Endothelial cell of umbilical vein (primary cell): ENCODE measurements at regions not wholly inside any gene's neighbourhood (a gene's known extent, or its start where the extent isn't known, plus 50 kb on each side); places are given as distances from the start of the nearest gene placed in this dataset.

Experiments used
- BruUV-seq: library from RNA; stranded (reverse); fragments of 400-500 nt; replicated peaks from 2 replicates; lab custom pipeline; 2021; lab: Mats Ljungman, UMichigan
- CTCF ChIA-PET: fragments of 300-600, 350-600 bp; sonication (Branson Sonifier 250); formaldehyde crosslinking; loops from one replicate; lab custom pipeline; 2021; ENCODE audit warnings: antibody characterized with exemption, inconsistent platforms; lab: Charles Lee
- POLR2A ChIA-PET: fragments of 300-600, 350-600 bp; sonication (Branson Sonifier 250); formaldehyde crosslinking; loops from one replicate; lab custom pipeline; 2021; ENCODE audit warnings: antibody characterized with exemption, inconsistent platforms; lab: Charles Lee
- DNase-seq: peaks from one replicate; pipeline ENCODE4 v3.0.0-alpha.2; 2011; ENCODE audit warnings: low read depth, low spot score
- FAIRE-seq: peaks from 2 replicates; lab custom pipeline; 2011; peaks lifted over from hg19 to GRCh38; lab: Jason Lieb, UNC
- H2AFZ ChIP-seq: 2 replicates; pipeline ENCODE4 v1.6.0; 2012; ENCODE audit warnings: low read depth, low read length, control low read depth, inconsistent platforms
- H3K27ac ChIP-seq: 2 replicates; pipeline ENCODE4 v1.5.1; 2011; ENCODE audit warnings: low read depth, mild to moderate bottlenecking, control low read depth, low read length, moderate library complexity; ENCODE audit not compliant: insufficient read depth
- H3K27me3 ChIP-seq, 2 experiments: 2 replicates each; pipeline versions ENCODE4 v1.6.0 to v1.6.1; 2011; ENCODE audit warnings: low read length in 2 of 2, mixed read lengths in 1 of 2; ENCODE audit not compliant: control insufficient read depth in 2 of 2, insufficient read depth in 2 of 2
- H3K36me3 ChIP-seq, 2 experiments: 2 replicates in 1 of 2; 3 replicates in 1 of 2; pipeline ENCODE4 v1.5.1; 2011; ENCODE audit warnings: low read length in 2 of 2, mild to moderate bottlenecking in 1 of 2, moderate library complexity in 1 of 2; ENCODE audit not compliant: control insufficient read depth in 2 of 2, insufficient read depth in 2 of 2; ENCODE audit errors: extremely low read depth in 1 of 2
- H3K4me1 ChIP-seq: 3 replicates; pipeline ENCODE4 v1.5.1; 2011; ENCODE audit warnings: mild to moderate bottlenecking, low read length; ENCODE audit not compliant: control insufficient read depth, insufficient read depth; ENCODE audit errors: extremely low read depth
- H3K4me2 ChIP-seq: 2 replicates; pipeline ENCODE4 v1.6.1; 2011; ENCODE audit warnings: low read length, control low read depth, mixed read lengths; ENCODE audit not compliant: insufficient read depth
- H3K4me3 ChIP-seq, 3 experiments: fragments of 200-600 bp in 1 of 3; sonication (generic), shearing (Covaris generic) in 1 of 3; replicated peaks in 1 of 3; 2 replicates each; pipeline ENCODE4 v1.5.1; 2011 to 2016; ENCODE audit warnings: control low read depth in 3 of 3, low read length in 3 of 3, mild to moderate bottlenecking in 2 of 3, inconsistent platforms in 1 of 3, low read depth in 1 of 3, moderate library complexity in 1 of 3; ENCODE audit not compliant: insufficient read depth in 1 of 3
- H3K79me2 ChIP-seq: 2 replicates; pipeline ENCODE4 v1.6.0; 2012; ENCODE audit warnings: low read length, inconsistent platforms; ENCODE audit not compliant: control insufficient read depth, insufficient read depth
- H3K9ac ChIP-seq: replicated peaks from 2 replicates; pipeline ENCODE3; 2011; ENCODE audit warnings: low read length, control low read depth; ENCODE audit not compliant: insufficient read depth; ENCODE audit errors: extremely low read depth
- H3K9me1 ChIP-seq: replicated peaks from 3 replicates; pipeline ENCODE4 v1.6.0; 2011; ENCODE audit warnings: mild to moderate bottlenecking, low read length; ENCODE audit not compliant: control insufficient read depth, insufficient read depth; ENCODE audit errors: extremely low read depth
- H3K9me3 ChIP-seq: replicated peaks from 2 replicates; pipeline ENCODE4 v1.5.1; 2012; ENCODE audit warnings: low read length, inconsistent platforms; ENCODE audit not compliant: control insufficient read depth, insufficient read depth
- H4K20me1 ChIP-seq: replicated peaks from 2 replicates; pipeline ENCODE3; 2011; ENCODE audit warnings: mild to moderate bottlenecking, low read length; ENCODE audit not compliant: control insufficient read depth, insufficient read depth; ENCODE audit errors: extremely low read depth
- EZH2 ChIP-seq: IDR thresholded peaks from 2 replicates; pipeline ENCODE4 v1.6.1; 2012; ENCODE audit warnings: borderline replicate concordance, low read depth, mild to moderate bottlenecking, moderate library complexity, low read length, inconsistent platforms; ENCODE audit not compliant: severe bottlenecking
- FOS ChIP-seq: IDR thresholded peaks from 2 replicates; pipeline ENCODE4 v1.6.1; 2011; ENCODE audit warnings: mild to moderate bottlenecking, low read length, moderate library complexity, borderline replicate concordance; ENCODE audit not compliant: insufficient read depth
- GATA2 ChIP-seq: IDR thresholded peaks from 2 replicates; pipeline ENCODE4 v1.7.0; 2011; ENCODE audit warnings: low read depth, mild to moderate bottlenecking, moderate library complexity, mixed read lengths, low read length; ENCODE audit not compliant: insufficient read length, insufficient read depth
- JUN ChIP-seq: IDR thresholded peaks from 2 replicates; pipeline ENCODE4 v1.6.1; 2011; ENCODE audit warnings: borderline replicate concordance, low read depth; ENCODE audit not compliant: insufficient read length, insufficient read depth
- MYC ChIP-seq: IDR thresholded peaks from one replicate; pipeline ENCODE4 v1.6.1; 2011; ENCODE audit warnings: mild to moderate bottlenecking, low read depth, low read length
- POLR2A ChIP-seq: IDR thresholded peaks from 2 replicates; pipeline ENCODE4 v1.6.1; 2012; ENCODE audit warnings: low read depth, mild to moderate bottlenecking, control low read depth, low read length
- POLR2AphosphoS5 ChIP-seq: IDR thresholded peaks from 2 replicates; pipeline ENCODE4 v1.6.1; 2012; ENCODE audit warnings: low read depth, mild to moderate bottlenecking, control low read depth, low read length, moderate library complexity; ENCODE audit not compliant: insufficient read depth
- dilution Hi-C: fragments of 300-500 bp; cut with MboI; formaldehyde crosslinking; loops from one replicate; pipeline ENCODE4 v1.15.0; 2019; ENCODE audit warnings: low sequenced_read_pairs; ENCODE audit not compliant: extremely low pct_ligation_motif_present
- intact Hi-C: fragments of 100-400 bp; cut with micrococcal nuclease; formaldehyde crosslinking; loops from one replicate; pipeline ENCODE4 v1.10.0; 2022
- TF ChIP-seq, protein P1 (sequence below): IDR thresholded peaks from 2 replicates; pipeline ENCODE4 v1.6.1; 2011; ENCODE audit not compliant: insufficient read depth, insufficient read length
- TF ChIP-seq, protein P2 (sequence below), 2 donors: IDR thresholded peaks; 1 replicate in 1 of 2; 2 replicates in 1 of 2; pipeline ENCODE4 v1.5.1; 2011; ENCODE audit warnings: low read length in 2 of 2, mild to moderate bottlenecking in 2 of 2, moderate library complexity in 2 of 2, control low read depth in 1 of 2, inconsistent platforms in 1 of 2, low read depth in 1 of 2; ENCODE audit not compliant: insufficient read depth in 1 of 2; ENCODE audit errors: extremely low read depth in 1 of 2

- Histone ChIP-seq H3K9me1 (no peaks in the 10 kb centered on the region), H3K79me2 (no peaks in the 10 kb centered on the region), H3K4me1 (no peaks in the 10 kb centered on the region), H3K9me3 (no peaks in the 10 kb centered on the region), H3K9ac (no peak overlapping the region), H3K4me2 (no peak overlapping the region), H4K20me1 (no peaks in the 10 kb centered on the region), H3K27ac (no peak overlapping the region), H2AFZ (no peak overlapping the region), H3K36me3 (no peaks in the 10 kb centered on the region), H3K27me3 (no peaks in the 10 kb centered on the region), H3K4me3 (no peak overlapping the region)
- no TSS peak for BruUV-seq
- ChIA-PET CTCF (no interaction called here), POLR2A (no interaction called here)
- FAIRE-seq: no peak
- TF ChIP-seq JUN: no peak
- no peak for TF ChIP-seq FOS
- TF ChIP-seq GATA2: no peak
- TF ChIP-seq POLR2A: no peak
- TF ChIP-seq EZH2: no peak
- TF ChIP-seq, protein P1, sequence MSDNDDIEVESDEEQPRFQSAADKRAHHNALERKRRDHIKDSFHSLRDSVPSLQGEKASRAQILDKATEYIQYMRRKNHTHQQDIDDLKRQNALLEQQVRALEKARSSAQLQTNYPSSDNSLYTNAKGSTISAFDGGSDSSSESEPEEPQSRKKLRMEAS: no peak
- no peak for TF ChIP-seq MYC
- no peak for DNase-seq
- dilution Hi-C loops (no loop called here), intact Hi-C loops (no loop called here)
Observed at GRCh38 chr7:53252539-53252938, 217.1 kb downstream of the POM121L12 start.

DNA sequence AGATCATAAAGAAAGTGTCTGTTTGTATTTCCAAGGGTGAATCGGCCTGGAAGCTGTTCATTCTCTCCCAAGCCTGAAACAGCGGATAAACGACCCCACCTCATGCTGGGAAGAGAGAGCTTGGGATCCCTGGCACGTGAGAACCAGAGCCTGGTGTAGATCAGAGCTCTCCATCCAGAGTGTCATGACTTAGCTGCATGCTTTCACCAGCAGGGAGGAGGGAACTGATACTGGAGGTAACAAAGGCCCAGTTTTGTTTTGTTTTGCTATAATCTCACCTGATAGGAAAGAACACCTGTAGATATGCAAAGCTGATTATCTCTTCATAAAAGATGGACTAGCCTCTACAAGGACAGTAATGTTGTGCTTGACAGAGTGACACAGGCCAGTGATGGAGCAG lies 236.6 kb downstream of the POM121L12 start:
- Histone ChIP-seq H2AFZ (no peak overlapping the region), H3K36me3 (no peaks in the 10 kb centered on the region), H3K27me3 (no peaks in the 10 kb centered on the region), H3K4me1 (no peaks in the 10 kb centered on the region), H4K20me1 (no peaks in the 10 kb centered on the region), H3K4me2 (no peak overlapping the region), H3K9me3 (no peaks in the 10 kb centered on the region), H3K4me3 (no peak overlapping the region), H3K9ac (no peak overlapping the region), H3K9me1 (no peaks in the 10 kb centered on the region), H3K79me2 (no peaks in the 10 kb centered on the region), H3K27ac (no peak overlapping the region)
- BruUV-seq: no TSS peak
- dilution Hi-C loops: no loop called here
- ChIA-PET CTCF (no interaction called here), POLR2A (interaction anchor here (0.7 kb wide), 1 partner anchor 938 kb away, joined by 3 read pairs; no protein-coding TSS in a partner anchor)
- no peak for DNase-seq
- no peak for FAIRE-seq
- TF ChIP-seq FOS (no peak), GATA2 (no peak), JUN (no peak), EZH2 (no peak), POLR2A (no peak), POLR2AphosphoS5 (no peak), MYC (no peak)
- TF ChIP-seq, protein P2, sequence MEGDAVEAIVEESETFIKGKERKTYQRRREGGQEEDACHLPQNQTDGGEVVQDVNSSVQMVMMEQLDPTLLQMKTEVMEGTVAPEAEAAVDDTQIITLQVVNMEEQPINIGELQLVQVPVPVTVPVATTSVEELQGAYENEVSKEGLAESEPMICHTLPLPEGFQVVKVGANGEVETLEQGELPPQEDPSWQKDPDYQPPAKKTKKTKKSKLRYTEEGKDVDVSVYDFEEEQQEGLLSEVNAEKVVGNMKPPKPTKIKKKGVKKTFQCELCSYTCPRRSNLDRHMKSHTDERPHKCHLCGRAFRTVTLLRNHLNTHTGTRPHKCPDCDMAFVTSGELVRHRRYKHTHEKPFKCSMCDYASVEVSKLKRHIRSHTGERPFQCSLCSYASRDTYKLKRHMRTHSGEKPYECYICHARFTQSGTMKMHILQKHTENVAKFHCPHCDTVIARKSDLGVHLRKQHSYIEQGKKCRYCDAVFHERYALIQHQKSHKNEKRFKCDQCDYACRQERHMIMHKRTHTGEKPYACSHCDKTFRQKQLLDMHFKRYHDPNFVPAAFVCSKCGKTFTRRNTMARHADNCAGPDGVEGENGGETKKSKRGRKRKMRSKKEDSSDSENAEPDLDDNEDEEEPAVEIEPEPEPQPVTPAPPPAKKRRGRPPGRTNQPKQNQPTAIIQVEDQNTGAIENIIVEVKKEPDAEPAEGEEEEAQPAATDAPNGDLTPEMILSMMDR (IDR thresholded peaks at IDR 0.05; ENCODE audit: extremely low read depth in 1 of 2, insufficient read depth in 1 of 2, low read depth in 1 of 2, low read length in 2 of 2): no peak
- TF ChIP-seq, protein P1: no peak
- intact Hi-C loops: no loop called here
